ENCODE measurements at regions not wholly inside any gene's neighbourhood (a gene's known extent, or its start where the extent isn't known, plus 50 kb on each side); places are given as distances from the start of the nearest gene placed in this dataset.

DNA sequence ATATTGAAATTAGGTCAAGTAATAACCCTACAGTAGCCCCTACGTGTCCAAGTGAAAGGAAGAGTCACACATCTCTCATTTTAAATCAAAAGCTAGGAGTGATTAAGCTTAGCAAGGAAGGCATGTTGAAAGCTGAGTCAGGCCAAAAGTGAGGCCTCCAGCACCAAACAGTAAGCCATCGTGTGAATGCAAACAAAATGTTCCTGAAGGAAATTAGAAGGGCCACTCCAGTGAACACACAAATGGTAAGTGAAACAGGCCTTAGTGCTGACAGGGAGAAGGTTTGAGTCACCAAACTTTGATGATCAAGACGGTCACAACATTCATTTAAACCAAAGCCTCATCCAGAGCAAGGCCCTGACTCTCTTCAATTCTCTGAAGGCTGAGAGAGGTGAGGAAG lies 127.2 kb downstream of the SHANK2 start:
- Histone ChIP-seq H2BK15ac (ENCODE audit: low read length) (no peak overlapping the region), H2BK5ac (ENCODE audit: low read depth, low read length) (no peak overlapping the region), H2BK120ac (replicated peaks; ENCODE audit: low read depth, low read length) (no peak overlapping the region), H3K9ac (replicated peaks in 1 of 4; ENCODE audit: extremely low read depth in 1 of 4, low read depth in 3 of 4, low read length in 3 of 4) (no peak overlapping the region), H3K4me1 (replicated peaks in 1 of 4; ENCODE audit: control insufficient read depth in 3 of 4, insufficient read depth in 4 of 4, low read length in 3 of 4) (peaks cover 0 to 6% (median 3%) of the 10 kb centered on the region in 4 experiments; a peak in 6 of 7 replicates), H3K4me2 (ENCODE audit: insufficient read depth in 1 of 2, low read depth in 2 of 2, low read length in 2 of 2) (no peak overlapping the region), H4K20me1 (replicated peaks in 1 of 2; ENCODE audit: control insufficient read depth in 1 of 2, insufficient read depth in 2 of 2, low read length in 2 of 2) (peaks cover 0 to 4% of the 10 kb centered on the region in 2 experiments), H3K79me2 (ENCODE audit: control insufficient read depth in 1 of 2, insufficient read depth in 2 of 2, low read length in 2 of 2) (peaks cover 0 to 5% of the 10 kb centered on the region in 2 experiments; a peak in 1 of 4 replicates), H2AK5ac (ENCODE audit: low read depth, low read length) (no peak overlapping the region), H4K91ac (replicated peaks; ENCODE audit: insufficient read length, low read length) (no peak overlapping the region), H3K36me3 (ENCODE audit: control insufficient read depth in 2 of 4, insufficient read depth in 4 of 4, low read length in 3 of 4) (peaks cover 0 to 2% (median 0%) of the 10 kb centered on the region in 4 experiments; a peak in 2 of 8 replicates), H3K27me3 (replicated peaks in 1 of 4; ENCODE audit: control insufficient read depth in 3 of 4, extremely low read depth in 1 of 4, insufficient read depth in 3 of 4, low read length in 3 of 4) (no peaks in the 10 kb centered on the region), H3K79me1 (ENCODE audit: low read depth, low read length) (peaks cover 1% of the 10 kb centered on the region; the same call in 1 of the 2 replicates), H3K9me3 (ENCODE audit: insufficient read depth in 2 of 2, low read depth in 1 of 2, low read length in 1 of 2) (no peaks in the 10 kb centered on the region), H3K23me2 (ENCODE audit: low read depth, low read length) (peaks cover 6% of the 10 kb centered on the region; the same call in 1 of the 2 replicates), H4K8ac (ENCODE audit: extremely low read depth, insufficient read depth, low read length) (no peak overlapping the region), H3K56ac (replicated peaks; ENCODE audit: insufficient read length, low read depth, low read length) (no peak overlapping the region), H3K4me3 (ENCODE audit: extremely low read depth in 1 of 4, insufficient read depth in 2 of 4, low read depth in 3 of 4, low read length in 4 of 4) (no peak overlapping the region), H3K14ac (ENCODE audit: insufficient read length) (no peak overlapping the region), H4K5ac (ENCODE audit: insufficient read length, low read depth, low read length) (no peak overlapping the region), H3K23ac (ENCODE audit: insufficient read length) (no peak overlapping the region), H3K18ac (ENCODE audit: extremely low read depth, low read length) (no peak overlapping the region), H3K27ac (ENCODE audit: low read depth, low read length) (no peak overlapping the region), H2BK20ac (ENCODE audit: low read length) (no peak overlapping the region), H2BK12ac (ENCODE audit: low read depth, low read length) (no peak overlapping the region), H3K4ac (replicated peaks; ENCODE audit: insufficient read length, low read depth, low read length) (no peak overlapping the region), H2AFZ (ENCODE audit: low read length) (no peak overlapping the region)
- ChIA-PET CTCF (ENCODE audit: partially characterized antibody) (interaction anchor here (0.6 to 1.5 kb wide), 6 partner anchors 14 to 297 kb away, joined by 3 read pairs; no protein-coding TSS in a partner anchor), POLR2A (ENCODE audit: partially characterized antibody) (interaction anchor here (1.3 kb wide), 1 partner anchor 121 kb away, joined by 3 read pairs; no protein-coding TSS in a partner anchor)
- DNase-seq (ENCODE audit: low read depth in 1 of 2, low spot score in 2 of 2) (no peak), FAIRE-seq (no peak)
- 65% methylated on average over 3 of the region's 3 CpGs; no CpG with 5 or more reads in 1 of the 2 experiments for WGBS, 2 experiments (ENCODE audit: extremely low coverage in 1 of 2, insufficient coverage in 1 of 2, insufficient read length in 1 of 2, insufficient replicate concordance in 2 of 2, low coverage in 1 of 2, low lambda C conversion rate in 2 of 2, missing lambda C conversion rate in 1 of 2)
- no peak for TF ChIP-seq YY1 (IDR thresholded peaks at IDR 0.05; ENCODE audit: low read depth, low read length)
- TF ChIP-seq TCF12 (IDR thresholded peaks at IDR 0.05; ENCODE audit: low read depth, low read length) = no peak
- TF ChIP-seq RNF2 (IDR thresholded peaks at IDR 0.05; ENCODE audit: borderline replicate concordance, low read depth, low read length, missing control alignments, poor library complexity, severe bottlenecking) = no peak
- no peak for TF ChIP-seq HDAC6 (IDR thresholded peaks at IDR 0.05; ENCODE audit: low read depth, low read length)
- no peak for TF ChIP-seq SP1 (IDR thresholded peaks at IDR 0.05; ENCODE audit: low read depth, low read length)
- no peak for TF ChIP-seq EZH2 (IDR thresholded peaks at IDR 0.05; ENCODE audit: low read depth, low read length, severe bottlenecking)
- no peak for TF ChIP-seq POU5F1 (IDR thresholded peaks at IDR 0.05; ENCODE audit: low read depth, low read length)
- no peak for TF ChIP-seq MAFK (IDR thresholded peaks at IDR 0.05; ENCODE audit: low read depth, low read length)

Measured in H1 (cell line).